Stomach (tissue), 4 donors: ENCODE measurements at regions not wholly inside any gene's neighbourhood (a gene's known extent, or its start where the extent isn't known, plus 50 kb on each side); places are given as distances from the start of the nearest gene placed in this dataset.

Experiments
- EP300 ChIP-seq: sonication (generic); formaldehyde crosslinking; IDR thresholded peaks from one replicate; pipeline ENCODE4 v1.6.1; 2017; ENCODE audit warnings: antibody characterized with exemption
- POLR2A ChIP-seq, 4 donors: fragments of 450-650 bp; IDR thresholded peaks; one replicate each; pipeline ENCODE4 v1.6.1; 2016; ENCODE audit warnings: antibody characterized with exemption in 4 of 4, control low read depth in 2 of 4, mild to moderate bottlenecking in 1 of 4, moderate library complexity in 1 of 4
- TF ChIP-seq, protein P1 (sequence below), 7 experiments: fragments of 450-650 bp in 4 of 7; fragments of 200-600 bp in 3 of 7; sonication (generic) in 3 of 7; IDR thresholded peaks; one replicate each; pipeline ENCODE4 v1.5.1; 2016 to 2019; ENCODE audit warnings: antibody characterized with exemption in 7 of 7, control low read depth in 2 of 7, mild to moderate bottlenecking in 1 of 7

DNA sequence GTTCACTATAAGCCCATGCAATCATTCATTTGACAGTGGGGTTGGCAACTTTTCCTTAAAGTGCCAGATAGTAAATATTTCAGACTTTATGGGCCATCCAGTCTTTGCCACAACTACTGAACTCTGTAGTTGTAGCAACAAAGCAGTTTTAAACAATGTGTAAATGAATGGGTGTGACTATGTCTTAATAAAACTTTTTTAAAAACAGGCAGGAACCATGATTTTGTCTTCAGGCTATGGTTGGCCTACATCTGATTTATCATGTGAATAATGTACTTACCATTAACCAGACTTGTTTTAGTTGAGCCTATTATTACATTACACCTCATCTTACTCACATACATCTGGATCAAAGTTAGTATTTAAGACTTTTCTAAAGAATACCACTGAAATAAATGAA, 361.6 kb downstream of the GABRG2 start:
- TF ChIP-seq, protein P1, sequence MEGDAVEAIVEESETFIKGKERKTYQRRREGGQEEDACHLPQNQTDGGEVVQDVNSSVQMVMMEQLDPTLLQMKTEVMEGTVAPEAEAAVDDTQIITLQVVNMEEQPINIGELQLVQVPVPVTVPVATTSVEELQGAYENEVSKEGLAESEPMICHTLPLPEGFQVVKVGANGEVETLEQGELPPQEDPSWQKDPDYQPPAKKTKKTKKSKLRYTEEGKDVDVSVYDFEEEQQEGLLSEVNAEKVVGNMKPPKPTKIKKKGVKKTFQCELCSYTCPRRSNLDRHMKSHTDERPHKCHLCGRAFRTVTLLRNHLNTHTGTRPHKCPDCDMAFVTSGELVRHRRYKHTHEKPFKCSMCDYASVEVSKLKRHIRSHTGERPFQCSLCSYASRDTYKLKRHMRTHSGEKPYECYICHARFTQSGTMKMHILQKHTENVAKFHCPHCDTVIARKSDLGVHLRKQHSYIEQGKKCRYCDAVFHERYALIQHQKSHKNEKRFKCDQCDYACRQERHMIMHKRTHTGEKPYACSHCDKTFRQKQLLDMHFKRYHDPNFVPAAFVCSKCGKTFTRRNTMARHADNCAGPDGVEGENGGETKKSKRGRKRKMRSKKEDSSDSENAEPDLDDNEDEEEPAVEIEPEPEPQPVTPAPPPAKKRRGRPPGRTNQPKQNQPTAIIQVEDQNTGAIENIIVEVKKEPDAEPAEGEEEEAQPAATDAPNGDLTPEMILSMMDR (IDR thresholded peaks at IDR 0.05), result no peak
- no peak for TF ChIP-seq POLR2A (IDR thresholded peaks at IDR 0.05)
- no peak for TF ChIP-seq EP300
